HG03442 (cell line): ENCODE measurements at regions not wholly inside any gene's neighbourhood (a gene's known extent, or its start where the extent isn't known, plus 50 kb on each side); places are given as distances from the start of the nearest gene placed in this dataset.
"Not testable (repeated sequence)": the region's sequence is repeated elsewhere in the genome, so short reads cannot be mapped to it uniquely, and the experiment has no call there.

Source experiments
- ATAC-seq: cut with Tn5 transposase; IDR thresholded peaks from one replicate; pipeline ENCODE4 v1.9.1; 2021; ENCODE audit warnings: mild to moderate bottlenecking, moderate library complexity; ENCODE audit not compliant: unreplicated experiment

GRCh38 chr3:110293660-110294059 lies 778.0 kb upstream of the NECTIN3 start:
- no peak for ATAC-seq

GRCh38 chr3:110296885-110297284 lies 774.7 kb upstream of the NECTIN3 start:
- no peak for ATAC-seq

- no peak for ATAC-seq
These were observed 769.8 kb upstream of the NECTIN3 start for GRCh38 chr3:110301781-110302180.

- no peak for ATAC-seq
These were observed 764.4 kb upstream of the NECTIN3 start for GRCh38 chr3:110307065-110307809.

GRCh38 chr3:110311541-110311940 lies 760.1 kb upstream of the NECTIN3 start:
- no peak for ATAC-seq

GRCh38 chr3:110314512-110315114 lies 757.0 kb upstream of the NECTIN3 start:
- ATAC-seq, result peak; percentile 96

GRCh38 chr3:110318108-110318507 lies 753.5 kb upstream of the NECTIN3 start:
- no peak for ATAC-seq

GRCh38 chr3:110323349-110323748 lies 748.3 kb upstream of the NECTIN3 start:
- no peak for ATAC-seq

- ATAC-seq, result no peak
These were observed 747.4 kb upstream of the NECTIN3 start for GRCh38 chr3:110324171-110324705.

GRCh38 chr3:110327870-110328269 lies 743.7 kb upstream of the NECTIN3 start:
- ATAC-seq, result no peak

GRCh38 chr3:110331562-110331961 lies 740.1 kb upstream of the NECTIN3 start:
- not testable (repeated sequence) for ATAC-seq

GRCh38 chr3:110332629-110333028 lies 739.0 kb upstream of the NECTIN3 start:
- no peak for ATAC-seq

GRCh38 chr3:110341047-110341446 lies 730.6 kb upstream of the NECTIN3 start:
- ATAC-seq, result no peak

- ATAC-seq, result no peak
These were observed 728.2 kb upstream of the NECTIN3 start for GRCh38 chr3:110343376-110343775.

- peak; percentile 79 for ATAC-seq
These were observed 727.7 kb upstream of the NECTIN3 start for GRCh38 chr3:110343945-110344344.

GRCh38 chr3:110344487-110344886 lies 727.1 kb upstream of the NECTIN3 start:
- no peak for ATAC-seq

- peak; percentile 34 for ATAC-seq
These were observed 726.5 kb upstream of the NECTIN3 start for GRCh38 chr3:110344897-110345767.

- ATAC-seq, result no peak
These were observed 722.3 kb upstream of the NECTIN3 start for GRCh38 chr3:110349295-110349694.

- no peak for ATAC-seq
These were observed 718.6 kb upstream of the NECTIN3 start for GRCh38 chr3:110352841-110353604.

GRCh38 chr3:110362751-110363150 lies 708.9 kb upstream of the NECTIN3 start:
- no peak for ATAC-seq

- not testable (repeated sequence) for ATAC-seq
These were observed 704.3 kb upstream of the NECTIN3 start for GRCh38 chr3:110367289-110367688.
